GM21529 (cell line): ENCODE measurements at regions not wholly inside any gene's neighbourhood (a gene's known extent, or its start where the extent isn't known, plus 50 kb on each side); places are given as distances from the start of the nearest gene placed in this dataset.

Experiments
- ATAC-seq: cut with Tn5 transposase; IDR thresholded peaks from one replicate; pipeline ENCODE4 v1.9.1; 2021; ENCODE audit not compliant: unreplicated experiment

- no peak for ATAC-seq
Measured at GRCh38 chr1:209377995-209378394, 205.5 kb upstream of the CAMK1G start.

- no peak for ATAC-seq
Measured at GRCh38 chr1:209379280-209379679, 204.2 kb upstream of the CAMK1G start.

- no peak for ATAC-seq
Measured at GRCh38 chr1:209380420-209380819, 203.1 kb upstream of the CAMK1G start.

GRCh38 chr1:209382231-209383100 lies 201.0 kb upstream of the CAMK1G start:
- no peak for ATAC-seq

- no peak for ATAC-seq
Measured at GRCh38 chr1:209383422-209383821, 200.1 kb upstream of the CAMK1G start.

GRCh38 chr1:209383907-209384709 lies 199.4 kb upstream of the CAMK1G start:
- ATAC-seq, result no peak

GRCh38 chr1:209384710-209385550 lies 198.6 kb upstream of the CAMK1G start:
- no peak for ATAC-seq

GRCh38 chr1:209386156-209386555 lies 197.4 kb upstream of the CAMK1G start:
- ATAC-seq, result no peak

GRCh38 chr1:209387271-209387968 lies 196.1 kb upstream of the CAMK1G start:
- ATAC-seq, result no peak

- ATAC-seq, result no peak
Measured at GRCh38 chr1:209387969-209388329, 195.6 kb upstream of the CAMK1G start.

- ATAC-seq, result no peak
Measured at GRCh38 chr1:209388358-209388757, 195.2 kb upstream of the CAMK1G start.

GRCh38 chr1:209389258-209389657 lies 194.3 kb upstream of the CAMK1G start:
- no peak for ATAC-seq

- no peak for ATAC-seq
Measured at GRCh38 chr1:209389975-209390374, 193.5 kb upstream of the CAMK1G start.

GRCh38 chr1:209390764-209391163 lies 192.8 kb upstream of the CAMK1G start:
- ATAC-seq, result no peak

- ATAC-seq, result no peak
Measured at GRCh38 chr1:209391792-209392191, 191.7 kb upstream of the CAMK1G start.

- no peak for ATAC-seq
Measured at GRCh38 chr1:209395169-209395568, 188.3 kb upstream of the CAMK1G start.

GRCh38 chr1:209397371-209397770 lies 186.1 kb upstream of the CAMK1G start:
- no peak for ATAC-seq

- ATAC-seq, result no peak
Measured at GRCh38 chr1:209397910-209398309, 185.6 kb upstream of the CAMK1G start.

- ATAC-seq, result no peak
Measured at GRCh38 chr1:209398313-209398991, 185.1 kb upstream of the CAMK1G start.

- ATAC-seq, result no peak
Measured at GRCh38 chr1:209399800-209400199, 183.7 kb upstream of the CAMK1G start.
